Mesenchymal stem cell (in vitro differentiated cells and primary cell): ENCODE measurements at regions not wholly inside any gene's neighbourhood (a gene's known extent, or its start where the extent isn't known, plus 50 kb on each side); places are given as distances from the start of the nearest gene placed in this dataset.

ENCODE experiments used
- DNase-seq: peaks from one replicate; pipeline ENCODE4 v3.0.0-alpha.2; 2013
- H2AFZ ChIP-seq: one replicate; pipeline ENCODE4 v1.6.1; 2013; ENCODE audit warnings: low read depth, mild to moderate bottlenecking, control low read depth, inconsistent platforms, low read length, moderate library complexity
- H2AK5ac ChIP-seq: 2 replicates; pipeline ENCODE4 v1.6.1; 2013; ENCODE audit warnings: low read length, moderate library complexity, mild to moderate bottlenecking, inconsistent platforms; ENCODE audit not compliant: severe bottlenecking
- H2BK120ac ChIP-seq: one replicate; pipeline ENCODE4 v1.6.1; 2013; ENCODE audit warnings: low read depth, mild to moderate bottlenecking, inconsistent platforms, low read length, moderate library complexity
- H2BK12ac ChIP-seq, 2 experiments: one replicate each; pipeline ENCODE4 v1.6.1; 2013; ENCODE audit warnings: inconsistent platforms in 2 of 2, low read length in 2 of 2, mild to moderate bottlenecking in 2 of 2, moderate library complexity in 2 of 2, control low read depth in 1 of 2
- H2BK15ac ChIP-seq: one replicate; pipeline ENCODE4 v1.6.1; 2013; ENCODE audit warnings: mild to moderate bottlenecking, low read depth, inconsistent platforms; ENCODE audit not compliant: poor library complexity, severe bottlenecking
- H2BK5ac ChIP-seq: 2 replicates; pipeline ENCODE4 v1.6.1; 2013; ENCODE audit warnings: low read depth, mild to moderate bottlenecking, low read length, control low read depth, inconsistent platforms; ENCODE audit not compliant: poor library complexity, severe bottlenecking
- H3K14ac ChIP-seq, 2 experiments: one replicate each; pipeline ENCODE4 v1.6.1; 2013; ENCODE audit warnings: inconsistent platforms in 2 of 2, low read length in 2 of 2, control low read depth in 1 of 2, mild to moderate bottlenecking in 1 of 2, moderate library complexity in 1 of 2
- H3K18ac ChIP-seq, 2 experiments: one replicate each; pipeline ENCODE4 v1.6.1; 2013; ENCODE audit warnings: inconsistent platforms in 2 of 2, low read length in 2 of 2, control low read depth in 1 of 2, low read depth in 1 of 2, mild to moderate bottlenecking in 1 of 2
- H3K23ac ChIP-seq, 2 experiments: one replicate each; pipeline ENCODE4 v1.6.1; 2013; ENCODE audit warnings: inconsistent platforms in 2 of 2, low read length in 2 of 2, mild to moderate bottlenecking in 2 of 2, moderate library complexity in 2 of 2, control low read depth in 1 of 2
- H3K27ac ChIP-seq: 2 replicates; pipeline ENCODE4 v1.5.1; 2013; ENCODE audit warnings: mild to moderate bottlenecking, moderate library complexity, low read length, control low read depth, inconsistent platforms; ENCODE audit not compliant: poor library complexity, severe bottlenecking
- H3K27me3 ChIP-seq, 2 experiments: 2 replicates each; pipeline versions ENCODE4 v1.6.1 to v1.7.0; 2013; ENCODE audit warnings: low read length in 2 of 2, mild to moderate bottlenecking in 2 of 2, moderate library complexity in 2 of 2, control low read depth in 1 of 2, inconsistent platforms in 1 of 2; ENCODE audit not compliant: control insufficient read depth in 1 of 2, insufficient read depth in 1 of 2
- H3K36me3 ChIP-seq, 2 experiments: 2 replicates each; pipeline versions ENCODE4 v1.6.1 to v1.7.0; 2013; ENCODE audit warnings: low read length in 2 of 2, control low read depth in 1 of 2, inconsistent platforms in 1 of 2, low read depth in 1 of 2, mild to moderate bottlenecking in 1 of 2; ENCODE audit not compliant: insufficient read depth in 2 of 2, control insufficient read depth in 1 of 2
- H3K4ac ChIP-seq, 2 experiments: one replicate each; pipeline ENCODE4 v1.6.1; 2013; ENCODE audit warnings: inconsistent platforms in 2 of 2, low read length in 2 of 2, mild to moderate bottlenecking in 2 of 2, moderate library complexity in 2 of 2, control low read depth in 1 of 2, low read depth in 1 of 2
- H3K4me1 ChIP-seq: 2 replicates; pipeline ENCODE4 v1.6.1; 2013; ENCODE audit warnings: low read depth, low read length, control low read depth; ENCODE audit not compliant: control insufficient read depth, insufficient read depth
- H3K4me2 ChIP-seq: 2 replicates; pipeline ENCODE4 v1.6.1; 2013; ENCODE audit warnings: low read length, mild to moderate bottlenecking, inconsistent platforms; ENCODE audit not compliant: poor library complexity, severe bottlenecking
- H3K4me3 ChIP-seq, 2 experiments: 2 replicates each; pipeline versions ENCODE4 v1.5.1 to v1.7.0; 2013; ENCODE audit warnings: low read length in 2 of 2, mild to moderate bottlenecking in 2 of 2, control low read depth in 1 of 2, low read depth in 1 of 2; ENCODE audit not compliant: insufficient read depth in 1 of 2
- H3K79me1 ChIP-seq: replicated peaks from 2 replicates; pipeline ENCODE4 v1.6.1; 2013; ENCODE audit warnings: mild to moderate bottlenecking, control low read depth, low read length, inconsistent platforms; ENCODE audit not compliant: poor library complexity, severe bottlenecking
- H3K9ac ChIP-seq: 2 replicates; pipeline ENCODE4 v1.7.0; 2013; ENCODE audit warnings: mild to moderate bottlenecking, low read length, moderate library complexity
- H3K9me3 ChIP-seq: 2 replicates; pipeline ENCODE4 v1.7.0; 2013; ENCODE audit warnings: mild to moderate bottlenecking, low read length; ENCODE audit not compliant: control insufficient read depth
- H4K8ac ChIP-seq: one replicate; pipeline ENCODE4 v1.6.1; 2013; ENCODE audit warnings: inconsistent platforms, mild to moderate bottlenecking, low read length, moderate library complexity
- H4K91ac ChIP-seq: one replicate; pipeline ENCODE4 v1.6.1; 2013; ENCODE audit warnings: mild to moderate bottlenecking, low read length, inconsistent platforms
- WGBS: methylation state at CpG from one replicate; pipeline ENCODE4 v1.1.7; 2013; ENCODE audit warnings: mixed read lengths; 5-methylcytosine and 5-hydroxymethylcytosine counted together

- H3K4me2 ChIP-seq, result no peak overlapping the region
- H3K9me3 ChIP-seq, result peaks cover 8% of the 10 kb centered on the region
- no peak overlapping the region for H3K4ac ChIP-seq
- no peak overlapping the region for H2BK120ac ChIP-seq
- H4K8ac ChIP-seq, result no peak overlapping the region
- no peak overlapping the region for H3K23ac ChIP-seq
- H3K36me3 ChIP-seq, result no peaks in the 10 kb centered on the region
- H3K18ac ChIP-seq, result no peak overlapping the region
- H4K91ac ChIP-seq, result no peak overlapping the region
- peak; percentile 16 for DNase-seq
- H2BK15ac ChIP-seq, result no peak overlapping the region
- no peak overlapping the region for H2AK5ac ChIP-seq
- H2AFZ ChIP-seq, result no peak overlapping the region
- H3K4me1 ChIP-seq, result no peaks in the 10 kb centered on the region
- no peak overlapping the region for H2BK12ac ChIP-seq
- H3K27me3 ChIP-seq, result no peaks in the 10 kb centered on the region
- H3K9ac ChIP-seq, result no peak overlapping the region
- H3K14ac ChIP-seq, result no peak overlapping the region
- H3K4me3 ChIP-seq, result no peak overlapping the region
- no peak overlapping the region for H3K27ac ChIP-seq
- WGBS, result no CpG with 5 or more reads among the region's 1 CpG
- no peak overlapping the region for H2BK5ac ChIP-seq
- H3K79me1 ChIP-seq, result no peaks in the 10 kb centered on the region
These were observed 237.3 kb downstream of the S1PR1 start for GRCh38 chr1:101474039-101474665.

GRCh38 chr1:101476541-101476940, 239.7 kb downstream of the S1PR1 start:
- Histone ChIP-seq H3K79me1 (no peaks in the 10 kb centered on the region), H4K8ac (no peak overlapping the region), H4K91ac (no peak overlapping the region), H3K4me2 (no peak overlapping the region), H2BK5ac (no peak overlapping the region), H3K14ac (no peak overlapping the region), H2AK5ac (no peak overlapping the region), H2BK120ac (no peak overlapping the region), H3K36me3 (no peaks in the 10 kb centered on the region), H3K4me3 (no peak overlapping the region), H3K4ac (no peak overlapping the region), H3K9ac (no peak overlapping the region), H3K18ac (no peak overlapping the region), H2AFZ (no peak overlapping the region), H3K23ac (no peak overlapping the region), H3K9me3 (peaks cover 8% of the 10 kb centered on the region), H3K4me1 (no peaks in the 10 kb centered on the region), H2BK15ac (no peak overlapping the region), H3K27me3 (no peaks in the 10 kb centered on the region), H3K27ac (no peak overlapping the region), H2BK12ac (no peak overlapping the region)
- no CpG with 5 or more reads among the region's 1 CpG for WGBS
- no peak for DNase-seq

- Histone ChIP-seq H2BK5ac (no peak overlapping the region), H3K4me2 (no peak overlapping the region), H3K18ac (no peak overlapping the region), H2AK5ac (no peak overlapping the region), H3K23ac (no peak overlapping the region), H3K27me3 (no peaks in the 10 kb centered on the region), H2AFZ (no peak overlapping the region), H3K79me1 (no peaks in the 10 kb centered on the region), H2BK120ac (no peak overlapping the region), H4K91ac (no peak overlapping the region), H3K4me3 (no peak overlapping the region), H3K36me3 (no peaks in the 10 kb centered on the region), H2BK12ac (no peak overlapping the region), H3K4me1 (no peaks in the 10 kb centered on the region), H3K27ac (no peak overlapping the region), H3K9me3 (no peaks in the 10 kb centered on the region), H3K4ac (no peak overlapping the region), H4K8ac (no peak overlapping the region), H3K14ac (no peak overlapping the region), H3K9ac (no peak overlapping the region), H2BK15ac (no peak overlapping the region)
- no peak for DNase-seq
These were observed 243.1 kb downstream of the S1PR1 start for GRCh38 chr1:101479945-101480344.

GRCh38 chr1:101482306-101482705, 245.5 kb downstream of the S1PR1 start:
- Histone ChIP-seq H3K79me1 (no peaks in the 10 kb centered on the region), H3K4ac (no peak overlapping the region), H3K18ac (no peak overlapping the region), H3K27ac (no peak overlapping the region), H3K27me3 (no peaks in the 10 kb centered on the region), H4K91ac (no peak overlapping the region), H2BK15ac (no peak overlapping the region), H2BK120ac (no peak overlapping the region), H3K14ac (no peak overlapping the region), H3K9me3 (no peaks in the 10 kb centered on the region), H2AFZ (no peak overlapping the region), H3K4me2 (no peak overlapping the region), H3K4me1 (no peaks in the 10 kb centered on the region), H3K9ac (no peak overlapping the region), H2BK12ac (no peak overlapping the region), H3K4me3 (no peak overlapping the region), H2AK5ac (no peak overlapping the region), H2BK5ac (no peak overlapping the region), H3K36me3 (no peaks in the 10 kb centered on the region), H3K23ac (no peak overlapping the region), H4K8ac (no peak overlapping the region)
- no peak for DNase-seq
- 41% methylated on average over 4 of the region's 4 CpGs for WGBS
